ENCODE measurements at regions not wholly inside any gene's neighbourhood (a gene's known extent, or its start where the extent isn't known, plus 50 kb on each side); places are given as distances from the start of the nearest gene placed in this dataset.

- no TSS peak for BruUV-seq (replicated peaks)
- Histone ChIP-seq H3K36me3 (ENCODE audit: control insufficient read depth in 2 of 2, insufficient read depth in 2 of 2, low read length in 1 of 2) (no peaks in the 10 kb centered on the region), H2AFZ (ENCODE audit: control insufficient read depth, low read depth, low read length) (no peak overlapping the region), H3K79me2 (ENCODE audit: control insufficient read depth, insufficient read depth, low read length) (no peaks in the 10 kb centered on the region), H3K9me3 (replicated peaks; ENCODE audit: control insufficient read depth, insufficient read depth, low read length) (no peaks in the 10 kb centered on the region), H3K4me2 (ENCODE audit: control insufficient read depth, insufficient read depth) (no peak overlapping the region), H3K4me3 (no peak overlapping the region), H4K20me1 (ENCODE audit: control insufficient read depth, insufficient read depth) (no peaks in the 10 kb centered on the region), H3K27ac (ENCODE audit: control insufficient read depth, insufficient read depth) (no peak overlapping the region), H3K4me1 (ENCODE audit: control insufficient read depth, insufficient read depth, low read length) (no peaks in the 10 kb centered on the region), H3K9ac (ENCODE audit: control insufficient read depth, insufficient read depth, low read length) (no peak overlapping the region), H3K27me3 (replicated peaks in 1 of 2; ENCODE audit: control insufficient read depth in 2 of 2, insufficient read depth in 2 of 2, low read length in 1 of 2) (no peaks in the 10 kb centered on the region)
- in situ Hi-C loops (cut with MboI): no loop called here
- 0% methylated on average over 1 of the region's 1 CpG for WGBS (ENCODE audit: insufficient coverage, insufficient replicate concordance, low lambda C conversion rate, missing lambda C conversion rate)
- ATAC-seq (no peak), DNase-seq (ENCODE audit: low read depth, low spot score) (no peak), FAIRE-seq (no peak)
- TF ChIP-seq YBX1 (IDR thresholded peaks at IDR 0.05) (no peak), ATF7 (IDR thresholded peaks at IDR 0.05; ENCODE audit: low read depth) (no peak), MXI1 (IDR thresholded peaks at IDR 0.05; ENCODE audit: low read depth, low read length) (no peak), E4F1 (IDR thresholded peaks at IDR 0.05; ENCODE audit: borderline replicate concordance, partially characterized antibody) (no peak), CEBPB (IDR thresholded peaks at IDR 0.05; ENCODE audit: borderline replicate concordance in 1 of 2, low read depth in 2 of 2, low read length in 2 of 2) (no peak), NFYA (IDR thresholded peaks at IDR 0.05; ENCODE audit: borderline replicate concordance, low read depth, low read length) (no peak), CHD2 (IDR thresholded peaks at IDR 0.05; ENCODE audit: borderline replicate concordance, low read depth, low read length) (no peak), NFXL1 (IDR thresholded peaks at IDR 0.05; ENCODE audit: borderline replicate concordance) (no peak), CREB1 (IDR thresholded peaks at IDR 0.05; ENCODE audit: low read depth) (no peak)
- CTCF ChIA-PET: no interaction called here
- intact Hi-C loops (cut with micrococcal nuclease; ENCODE audit: unreplicated experiment): no loop called here
- SMC1A ChIA-PET (ENCODE audit: uncharacterized antibody, unreplicated experiment): no interaction called here
- RAD21 ChIA-PET (ENCODE audit: unreplicated experiment): no interaction called here
- POLR2A ChIA-PET: no interaction called here
These were observed 346.8 kb downstream of the SQOR start for GRCh38 chr15:45981625-45982024.

Data from GM12878 (cell line).